Caco-2 (cell line): ENCODE measurements at regions not wholly inside any gene's neighbourhood (a gene's known extent, or its start where the extent isn't known, plus 50 kb on each side); places are given as distances from the start of the nearest gene placed in this dataset.

Experiments
- BruUV-seq: library from RNA; stranded (reverse); fragments of 400-500 nt; replicated peaks from 2 replicates; lab custom pipeline; 2021; lab: Mats Ljungman, UMichigan
- CTCF ChIA-PET: fragments of 300-600 bp; sonication (Branson Sonifier 250); formaldehyde crosslinking; loops from one replicate; lab custom pipeline; 2022; ENCODE audit warnings: antibody characterized with exemption; lab: Charles Lee
- POLR2A ChIA-PET: fragments of 300-600 bp; sonication (Branson Sonifier 250); formaldehyde crosslinking; loops from one replicate; lab custom pipeline; 2022; ENCODE audit warnings: antibody characterized with exemption; lab: Charles Lee
- DNase-seq, 2 experiments: peaks; one replicate each; pipeline versions ENCODE4 v3.0.0 to v3.0.0-alpha.2; 2020 to 2022
- H3K27me3 ChIP-seq: replicated peaks from 2 replicates; pipeline ENCODE4 v1.6.0; 2011; ENCODE audit warnings: low read length; ENCODE audit not compliant: control insufficient read depth, insufficient read depth
- H3K36me3 ChIP-seq: 2 replicates; pipeline ENCODE4 v1.5.1; 2011; ENCODE audit warnings: low read length; ENCODE audit not compliant: control insufficient read depth, insufficient read depth
- H3K4me1 ChIP-seq: fragments of 250-450 bp; sonication (Bioruptor Pico); 2 replicates; pipeline ENCODE4 v1.5.1; 2020; ENCODE audit warnings: mild to moderate bottlenecking
- H3K4me3 ChIP-seq: 2 replicates; pipeline ENCODE4 v1.5.1; 2011; ENCODE audit warnings: low read depth, mild to moderate bottlenecking, control low read depth, low read length
- H3K9me3 ChIP-seq: fragments of 250-450 bp; sonication (Bioruptor Pico); 2 replicates; pipeline ENCODE4 v1.5.1; 2020; ENCODE audit warnings: mild to moderate bottlenecking, moderate library complexity
- H3K27ac Mint-ChIP-seq: one replicate; pipeline ENCODE4 v1.8.0; 2022; ENCODE audit warnings: mixed read lengths; ENCODE audit not compliant: unreplicated experiment
- H3K27me3 Mint-ChIP-seq: one replicate; pipeline ENCODE4 v1.8.0; 2022; ENCODE audit warnings: mixed read lengths; ENCODE audit not compliant: insufficient read depth, unreplicated experiment
- H3K36me3 Mint-ChIP-seq: one replicate; pipeline ENCODE4 v1.8.0; 2022; ENCODE audit warnings: mild to moderate bottlenecking, mixed read lengths; ENCODE audit not compliant: insufficient read depth, unreplicated experiment
- H3K4me1 Mint-ChIP-seq: one replicate; pipeline ENCODE4 v1.8.0; 2022; ENCODE audit warnings: low read depth, mixed read lengths; ENCODE audit not compliant: unreplicated experiment
- H3K4me3 Mint-ChIP-seq: one replicate; pipeline ENCODE4 v1.8.0; 2022; ENCODE audit warnings: mild to moderate bottlenecking, moderate library complexity, mixed read lengths; ENCODE audit not compliant: unreplicated experiment
- H3K9me3 Mint-ChIP-seq: one replicate; pipeline ENCODE4 v1.8.0; 2022; ENCODE audit warnings: mixed read lengths; ENCODE audit not compliant: unreplicated experiment
- CTCF ChIP-seq, 2 experiments: fragments of 200-600 bp in 1 of 2; IDR thresholded peaks; 1 replicate in 1 of 2; 2 replicates in 1 of 2; pipeline versions ENCODE4 v1.5.1 to v1.8.0; 2011 to 2022; ENCODE audit warnings: antibody characterized with exemption in 1 of 2, control low read depth in 1 of 2, inconsistent platforms in 1 of 2, low read depth in 1 of 2, low read length in 1 of 2, mild to moderate bottlenecking in 1 of 2, moderate library complexity in 1 of 2; ENCODE audit not compliant: insufficient read depth in 1 of 2, severe bottlenecking in 1 of 2, unreplicated experiment in 1 of 2
- intact Hi-C: fragments of 100-400 bp; cut with micrococcal nuclease; formaldehyde crosslinking; loops from one replicate; pipeline ENCODE4 v1.10.0; 2022; ENCODE audit not compliant: unreplicated experiment

GRCh38 chr4:72744103-72744725, 175.2 kb upstream of the ADAMTS3 start:
- Mint-ChIP-seq H3K9me3 (no peaks in the 10 kb centered on the region), H3K36me3 (no peaks in the 10 kb centered on the region), H3K4me3 (no peak overlapping the region), H3K27ac (no peak overlapping the region), H3K27me3 (no peaks in the 10 kb centered on the region), H3K4me1 (no peaks in the 10 kb centered on the region)
- no peaks in the 10 kb centered on the region for H3K9me3 ChIP-seq
- TF ChIP-seq CTCF (IDR thresholded peaks at IDR 0.05; ENCODE audit: insufficient read depth in 1 of 2, low read depth in 1 of 2, low read length in 1 of 2, severe bottlenecking in 1 of 2, unreplicated experiment in 1 of 2) = no peak
- POLR2A ChIA-PET = no interaction called here
- H3K4me1 ChIP-seq = no peaks in the 10 kb centered on the region
- no peaks in the 10 kb centered on the region for H3K36me3 ChIP-seq
- H3K27me3 ChIP-seq = no peaks in the 10 kb centered on the region
- DNase-seq = no peak
- no peak overlapping the region for H3K4me3 ChIP-seq
- intact Hi-C loops = no loop called here
- BruUV-seq = no TSS peak
- CTCF ChIA-PET = no interaction called here

- no peak overlapping the region for H3K4me3 ChIP-seq
- TF ChIP-seq CTCF (IDR thresholded peaks at IDR 0.05; ENCODE audit: insufficient read depth in 1 of 2, low read depth in 1 of 2, low read length in 1 of 2, severe bottlenecking in 1 of 2, unreplicated experiment in 1 of 2) = no peak
- intact Hi-C loops = no loop called here
- ChIA-PET CTCF (no interaction called here), POLR2A (no interaction called here)
- Mint-ChIP-seq H3K9me3 (no peaks in the 10 kb centered on the region), H3K4me3 (no peak overlapping the region), H3K27ac (no peak overlapping the region), H3K4me1 (no peaks in the 10 kb centered on the region), H3K36me3 (no peaks in the 10 kb centered on the region), H3K27me3 (no peaks in the 10 kb centered on the region)
- no peaks in the 10 kb centered on the region for H3K27me3 ChIP-seq
- DNase-seq = no peak
- H3K4me1 ChIP-seq = no peaks in the 10 kb centered on the region
- BruUV-seq = no TSS peak
- H3K36me3 ChIP-seq = no peaks in the 10 kb centered on the region
- H3K9me3 ChIP-seq = no peaks in the 10 kb centered on the region
These were observed 174.1 kb upstream of the ADAMTS3 start for GRCh38 chr4:72743078-72743477.

- intact Hi-C loops = no loop called here
- Mint-ChIP-seq H3K9me3 (no peaks in the 10 kb centered on the region), H3K27ac (no peak overlapping the region), H3K36me3 (no peaks in the 10 kb centered on the region), H3K4me1 (peaks cover 6% of the 10 kb centered on the region), H3K4me3 (no peak overlapping the region), H3K27me3 (peaks cover 7% of the 10 kb centered on the region)
- Histone ChIP-seq H3K4me3 (no peak overlapping the region), H3K4me1 (no peaks in the 10 kb centered on the region), H3K36me3 (no peaks in the 10 kb centered on the region), H3K9me3 (no peaks in the 10 kb centered on the region), H3K27me3 (no peaks in the 10 kb centered on the region)
- ChIA-PET POLR2A (no interaction called here), CTCF (no interaction called here)
- no peak for TF ChIP-seq CTCF (IDR thresholded peaks at IDR 0.05; ENCODE audit: insufficient read depth in 1 of 2, low read depth in 1 of 2, low read length in 1 of 2, severe bottlenecking in 1 of 2, unreplicated experiment in 1 of 2)
- BruUV-seq = no TSS peak
- no peak for DNase-seq
These were observed 146.3 kb upstream of the ADAMTS3 start for GRCh38 chr4:72715299-72715698.
